SU-DHL-6 (cell line): ENCODE measurements at regions not wholly inside any gene's neighbourhood (a gene's known extent, or its start where the extent isn't known, plus 50 kb on each side); places are given as distances from the start of the nearest gene placed in this dataset.

Experiments used
- H2AFZ ChIP-seq: fragments of 200-600 bp; sonication (generic); 2 replicates; pipeline ENCODE4 v1.6.1; 2014; ENCODE audit warnings: low read depth, mild to moderate bottlenecking, moderate library complexity, mixed read lengths, antibody characterized with exemption, low read length; ENCODE audit not compliant: severe bottlenecking
- H3F3A ChIP-seq: fragments of 200-600 bp; shearing (Covaris generic); 2 replicates; pipeline ENCODE4 v1.6.0; 2016; ENCODE audit warnings: antibody characterized with exemption, mild to moderate bottlenecking; ENCODE audit not compliant: insufficient read depth
- H3K27ac ChIP-seq: fragments of 200-600 bp; sonication (generic); 2 replicates; pipeline ENCODE4 v1.5.1; 2016; ENCODE audit warnings: low read depth, mild to moderate bottlenecking, low read length, moderate library complexity, mixed read lengths
- H3K27me3 ChIP-seq: fragments of 200-600 bp; sonication (generic), shearing (Covaris generic); 2 replicates; pipeline ENCODE4 v1.6.0; 2014; ENCODE audit warnings: mild to moderate bottlenecking, low read length
- H3K36me3 ChIP-seq: fragments of 200-600 bp; sonication (generic); 2 replicates; pipeline ENCODE4 v1.6.1; 2014; ENCODE audit warnings: mild to moderate bottlenecking, low read length, mixed read lengths
- H3K4me2 ChIP-seq: fragments of 300-600, 200-600 bp; shearing (Covaris generic), sonication (generic); 2 replicates; pipeline ENCODE4 v1.6.0; 2014; ENCODE audit warnings: low read length, low read depth, mild to moderate bottlenecking; ENCODE audit not compliant: poor library complexity, severe bottlenecking
- H3K4me3 ChIP-seq: fragments of 200-600 bp; sonication (generic); 2 replicates; pipeline ENCODE4 v1.5.1; 2014; ENCODE audit warnings: antibody characterized with exemption, low read length, mild to moderate bottlenecking, mixed read lengths; ENCODE audit not compliant: insufficient read depth, poor library complexity, severe bottlenecking
- H3K79me2 ChIP-seq: fragments of 200-600 bp; sonication (generic); 2 replicates; pipeline ENCODE4 v1.6.1; 2014; ENCODE audit warnings: mild to moderate bottlenecking, low read length, moderate library complexity; ENCODE audit not compliant: insufficient read depth
- H3K9ac ChIP-seq: fragments of 200-600 bp; sonication (generic); 2 replicates; pipeline ENCODE4 v1.7.0; 2014; ENCODE audit warnings: mild to moderate bottlenecking, low read length
- H3K9me2 ChIP-seq: fragments of 200-600 bp; sonication (generic); replicated peaks from 2 replicates; pipeline ENCODE4 v1.6.1; 2014; ENCODE audit warnings: low read length; ENCODE audit not compliant: insufficient read depth
- H3K9me3 ChIP-seq: fragments of 200-600 bp; sonication (generic); 2 replicates; pipeline ENCODE4 v1.6.1; 2014; ENCODE audit warnings: low read length, mixed read lengths; ENCODE audit not compliant: insufficient read depth
- H4K20me1 ChIP-seq: fragments of 200-600 bp; sonication (generic); 2 replicates; pipeline ENCODE4 v1.6.1; 2014; ENCODE audit warnings: low read depth, mild to moderate bottlenecking, antibody characterized with exemption, low read length, moderate library complexity, mixed read lengths
- EZH2phosphoT487 ChIP-seq: fragments of 200-600 bp; sonication (generic), shearing (Covaris generic); conservative IDR thresholded peaks from 2 replicates; pipeline ENCODE4 v1.6.1; 2018; ENCODE audit warnings: mild to moderate bottlenecking, antibody characterized with exemption, low read length, moderate library complexity, mixed read lengths
- TF ChIP-seq, protein P1 (sequence below): fragments of 200-600 bp; sonication (generic); IDR thresholded peaks from one replicate; pipeline ENCODE4 v1.5.1; 2017; ENCODE audit warnings: antibody characterized with exemption, mild to moderate bottlenecking, low read length, moderate library complexity; ENCODE audit not compliant: insufficient read depth, poor library complexity, severe bottlenecking

DNA sequence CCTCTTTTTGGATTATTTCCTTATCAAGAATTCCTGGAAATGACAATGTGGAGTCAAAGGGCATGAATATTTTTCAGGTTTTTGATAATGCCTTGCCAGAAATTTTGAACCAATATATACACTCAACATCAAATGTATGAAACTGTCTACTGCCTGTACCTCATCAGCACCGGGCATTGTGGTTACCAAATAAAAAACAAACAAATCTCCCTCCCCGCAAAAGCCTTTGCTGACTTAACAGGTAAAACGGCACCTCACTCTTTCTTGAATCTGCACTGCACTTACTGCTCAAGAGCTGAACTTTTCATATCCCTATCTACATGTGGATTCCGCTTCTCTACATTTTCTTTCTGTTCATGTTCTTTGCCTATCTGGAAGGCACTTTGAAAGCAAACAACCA, 134.5 kb upstream of the PRICKLE2 start:
- H3F3A ChIP-seq: no peaks in the 10 kb centered on the region
- no peaks in the 10 kb centered on the region for H3K27me3 ChIP-seq
- H3K4me3 ChIP-seq: no peak overlapping the region
- no peak for TF ChIP-seq EZH2phosphoT487
- TF ChIP-seq, protein P1, sequence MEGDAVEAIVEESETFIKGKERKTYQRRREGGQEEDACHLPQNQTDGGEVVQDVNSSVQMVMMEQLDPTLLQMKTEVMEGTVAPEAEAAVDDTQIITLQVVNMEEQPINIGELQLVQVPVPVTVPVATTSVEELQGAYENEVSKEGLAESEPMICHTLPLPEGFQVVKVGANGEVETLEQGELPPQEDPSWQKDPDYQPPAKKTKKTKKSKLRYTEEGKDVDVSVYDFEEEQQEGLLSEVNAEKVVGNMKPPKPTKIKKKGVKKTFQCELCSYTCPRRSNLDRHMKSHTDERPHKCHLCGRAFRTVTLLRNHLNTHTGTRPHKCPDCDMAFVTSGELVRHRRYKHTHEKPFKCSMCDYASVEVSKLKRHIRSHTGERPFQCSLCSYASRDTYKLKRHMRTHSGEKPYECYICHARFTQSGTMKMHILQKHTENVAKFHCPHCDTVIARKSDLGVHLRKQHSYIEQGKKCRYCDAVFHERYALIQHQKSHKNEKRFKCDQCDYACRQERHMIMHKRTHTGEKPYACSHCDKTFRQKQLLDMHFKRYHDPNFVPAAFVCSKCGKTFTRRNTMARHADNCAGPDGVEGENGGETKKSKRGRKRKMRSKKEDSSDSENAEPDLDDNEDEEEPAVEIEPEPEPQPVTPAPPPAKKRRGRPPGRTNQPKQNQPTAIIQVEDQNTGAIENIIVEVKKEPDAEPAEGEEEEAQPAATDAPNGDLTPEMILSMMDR: no peak
- no peak overlapping the region for H3K4me2 ChIP-seq
- no peak overlapping the region for H2AFZ ChIP-seq
- no peaks in the 10 kb centered on the region for H3K9me3 ChIP-seq
- H3K9me2 ChIP-seq: no peaks in the 10 kb centered on the region
- H3K36me3 ChIP-seq: no peaks in the 10 kb centered on the region
- no peak overlapping the region for H3K27ac ChIP-seq
- no peaks in the 10 kb centered on the region for H3K79me2 ChIP-seq
- H3K9ac ChIP-seq: no peak overlapping the region
- H4K20me1 ChIP-seq: no peaks in the 10 kb centered on the region

DNA sequence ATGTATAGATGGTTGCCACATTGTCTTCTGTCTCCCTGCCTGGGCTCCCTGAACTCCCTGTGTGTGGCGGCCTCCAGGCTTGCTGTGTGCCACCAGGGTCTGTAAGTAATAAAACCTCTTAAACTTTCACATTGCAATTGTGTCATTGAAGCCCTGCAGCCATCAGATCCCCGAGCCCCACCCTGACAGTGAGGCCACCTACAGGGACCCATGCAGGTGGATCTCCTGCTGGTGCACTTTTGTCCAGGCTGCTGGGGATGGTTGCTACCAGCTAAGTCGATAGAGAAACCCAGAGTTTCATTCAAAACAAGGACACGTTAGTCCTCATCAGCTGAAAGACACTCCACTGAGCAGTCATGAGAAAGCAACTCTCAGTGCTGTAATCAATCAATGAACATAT, 133.6 kb upstream of the PRICKLE2 start:
- TF ChIP-seq, protein P1: no peak
- TF ChIP-seq EZH2phosphoT487: no peak
- Histone ChIP-seq H3K4me3 (no peak overlapping the region), H3K27me3 (no peaks in the 10 kb centered on the region), H3K79me2 (no peaks in the 10 kb centered on the region), H3K27ac (no peak overlapping the region), H3K9me3 (no peaks in the 10 kb centered on the region), H3K4me2 (no peak overlapping the region), H3F3A (no peaks in the 10 kb centered on the region), H3K9me2 (no peaks in the 10 kb centered on the region), H4K20me1 (no peaks in the 10 kb centered on the region), H3K36me3 (no peaks in the 10 kb centered on the region), H2AFZ (no peak overlapping the region), H3K9ac (no peak overlapping the region)

DNA sequence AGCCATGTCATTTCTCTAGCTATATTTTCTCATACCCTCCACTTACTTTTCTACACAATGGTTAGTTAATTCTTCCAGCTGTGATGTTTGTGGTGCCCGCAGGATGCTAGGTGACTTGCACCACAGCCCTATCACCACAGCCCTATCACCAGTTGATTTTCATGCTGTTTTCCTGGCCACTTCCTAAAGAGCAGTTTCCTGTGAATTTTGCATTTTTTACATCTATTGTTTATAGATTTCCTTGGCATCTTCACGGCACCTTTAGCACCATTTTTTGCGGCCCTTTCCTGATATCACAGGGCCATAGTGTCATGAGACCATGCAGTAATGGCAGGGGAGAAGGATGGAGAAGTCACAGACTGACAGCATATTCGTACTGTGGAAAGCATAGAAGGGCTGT, 132.9 kb upstream of the PRICKLE2 start:
- Histone ChIP-seq H3K27ac (no peak overlapping the region), H3K36me3 (no peaks in the 10 kb centered on the region), H3F3A (no peaks in the 10 kb centered on the region), H3K79me2 (no peaks in the 10 kb centered on the region), H3K4me2 (no peak overlapping the region), H3K9me3 (no peaks in the 10 kb centered on the region), H3K27me3 (no peaks in the 10 kb centered on the region), H3K9me2 (no peaks in the 10 kb centered on the region), H3K9ac (no peak overlapping the region), H4K20me1 (no peaks in the 10 kb centered on the region), H2AFZ (no peak overlapping the region), H3K4me3 (no peak overlapping the region)
- TF ChIP-seq, protein P1: no peak

DNA sequence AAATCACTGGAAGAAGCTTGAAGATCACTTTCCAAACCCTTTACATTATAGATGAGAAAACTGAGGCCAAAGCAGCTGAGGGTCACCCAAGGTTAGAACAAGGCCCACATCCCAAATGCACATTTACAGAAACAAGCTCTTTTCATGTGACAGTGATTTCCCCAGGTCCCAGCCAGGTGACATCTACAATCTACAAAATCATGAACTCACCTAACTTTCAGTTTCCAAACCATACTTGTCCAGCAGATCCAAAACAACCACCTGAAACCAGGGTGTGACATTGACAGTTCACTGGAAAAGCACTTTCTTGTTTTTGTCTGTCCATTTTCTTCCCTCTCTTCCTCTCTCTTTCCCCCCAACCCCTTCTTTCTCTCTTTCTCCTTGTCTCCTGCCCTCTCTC, 132.2 kb upstream of the PRICKLE2 start:
- TF ChIP-seq, protein P1: no peak
- no peak for TF ChIP-seq EZH2phosphoT487
- no peak overlapping the region for H2AFZ ChIP-seq
- no peaks in the 10 kb centered on the region for H3F3A ChIP-seq
- H3K9ac ChIP-seq: no peak overlapping the region
- H3K79me2 ChIP-seq: no peaks in the 10 kb centered on the region
- H3K27me3 ChIP-seq: no peaks in the 10 kb centered on the region
- no peak overlapping the region for H3K4me3 ChIP-seq
- H3K9me2 ChIP-seq: no peaks in the 10 kb centered on the region
- H4K20me1 ChIP-seq: no peaks in the 10 kb centered on the region
- H3K4me2 ChIP-seq: no peak overlapping the region
- no peak overlapping the region for H3K27ac ChIP-seq
- no peaks in the 10 kb centered on the region for H3K9me3 ChIP-seq
- H3K36me3 ChIP-seq: no peaks in the 10 kb centered on the region
